GM19455 (cell line): ENCODE measurements at regions not wholly inside any gene's neighbourhood (a gene's known extent, or its start where the extent isn't known, plus 50 kb on each side); places are given as distances from the start of the nearest gene placed in this dataset.
"Not testable (repeated sequence)": the region's sequence is repeated elsewhere in the genome, so short reads cannot be mapped to it uniquely, and the experiment has no call there.

Source experiments
- ATAC-seq: cut with Tn5 transposase; IDR thresholded peaks from one replicate; pipeline ENCODE4 v1.9.1; 2021; ENCODE audit not compliant: unreplicated experiment

GRCh38 chr14:97771340-97772045, 974.3 kb downstream of the VRK1 start:
- no peak for ATAC-seq

GRCh38 chr14:97773598-97773997, 976.4 kb downstream of the VRK1 start:
- no peak for ATAC-seq

DNA sequence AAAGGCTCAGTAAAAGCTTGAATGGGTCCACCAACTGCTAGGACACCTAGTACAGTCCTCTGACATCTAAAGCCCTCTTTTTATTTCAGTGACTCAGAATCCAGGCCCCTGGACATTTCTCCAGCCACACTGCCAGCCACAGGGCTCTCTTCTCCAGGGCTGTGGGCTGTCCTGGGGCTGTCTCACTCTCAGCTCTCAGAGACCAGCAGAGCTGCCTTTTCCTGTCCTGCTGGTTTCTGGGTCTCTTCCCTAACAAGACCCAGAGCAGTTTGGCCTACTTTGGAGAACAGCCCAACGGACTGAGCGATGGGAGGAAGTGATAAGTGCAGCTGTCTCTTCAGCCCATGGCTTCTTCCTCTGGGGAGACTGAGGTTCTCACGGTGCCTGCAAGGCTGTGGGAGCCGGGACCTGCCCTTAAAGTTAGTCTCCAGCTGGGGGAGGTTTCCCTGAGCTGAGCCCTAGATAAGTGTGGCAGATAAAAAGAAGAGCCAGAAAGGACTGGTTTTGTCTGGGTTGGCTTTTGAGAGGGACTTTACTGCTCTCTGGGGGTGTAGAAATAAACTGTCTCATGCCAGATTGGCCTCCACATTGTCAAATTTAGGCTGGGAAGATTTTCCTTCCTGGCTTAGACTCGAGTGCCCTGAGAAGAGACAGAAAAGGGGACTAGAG, 979.8 kb downstream of the VRK1 start:
- no peak for ATAC-seq

DNA sequence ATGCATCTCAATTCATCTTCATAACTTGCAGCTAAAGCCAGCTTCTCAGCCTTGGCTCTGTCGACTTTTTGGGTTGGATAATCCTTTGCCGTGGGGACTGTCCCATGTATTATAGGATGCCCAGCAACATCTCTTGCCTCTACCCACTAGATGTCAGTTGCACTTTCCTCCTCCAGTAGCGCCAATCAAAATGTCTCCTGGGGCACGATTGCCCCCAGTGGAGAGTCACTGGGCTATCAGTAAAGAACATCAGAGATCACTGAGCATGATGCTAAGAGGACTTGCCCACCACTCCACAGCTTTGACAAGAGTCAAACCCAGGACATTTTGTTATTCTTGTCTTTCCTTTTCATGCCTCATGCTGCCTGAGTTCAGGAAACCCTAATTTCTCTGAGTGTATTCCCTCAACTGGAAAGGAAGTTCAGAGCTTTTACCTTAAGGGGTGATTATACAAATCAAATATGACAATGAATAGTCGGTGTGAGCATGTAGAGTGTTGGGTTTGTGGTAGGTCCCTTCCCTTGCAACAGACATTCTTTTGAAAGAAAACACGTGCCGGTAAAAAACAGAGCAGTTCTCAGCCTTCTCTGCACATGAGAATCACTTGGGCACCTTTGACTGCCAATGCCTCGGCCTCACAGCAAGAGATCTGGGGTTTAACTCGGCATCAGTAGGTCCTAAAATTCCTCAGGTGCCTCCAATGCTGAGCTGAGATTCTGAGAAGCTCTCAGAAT, 980.6 kb downstream of the VRK1 start:
- ATAC-seq = no peak

GRCh38 chr14:97779140-97779539, 982.0 kb downstream of the VRK1 start:
- ATAC-seq = no peak

GRCh38 chr14:97780804-97781203, 983.6 kb downstream of the VRK1 start:
- ATAC-seq = no peak

DNA sequence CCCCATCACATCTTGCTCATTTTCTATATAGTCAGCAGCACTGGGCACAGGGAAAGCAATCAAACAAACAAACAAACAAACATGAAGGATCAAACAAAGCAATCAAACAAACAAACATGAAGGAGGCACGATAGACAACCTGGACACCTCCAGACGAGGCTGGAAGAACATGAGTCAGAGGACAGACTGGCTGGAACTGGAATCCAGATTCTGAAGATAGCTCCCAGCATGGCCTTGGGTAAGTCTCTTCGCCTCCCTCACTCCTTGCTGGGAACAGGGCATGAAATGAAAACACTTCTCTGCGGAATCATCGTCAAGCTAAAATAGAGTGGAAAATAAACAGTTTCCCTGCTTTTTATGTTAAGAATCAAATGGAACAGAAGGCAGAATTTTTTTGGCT, 984.8 kb downstream of the VRK1 start:
- no peak for ATAC-seq

DNA sequence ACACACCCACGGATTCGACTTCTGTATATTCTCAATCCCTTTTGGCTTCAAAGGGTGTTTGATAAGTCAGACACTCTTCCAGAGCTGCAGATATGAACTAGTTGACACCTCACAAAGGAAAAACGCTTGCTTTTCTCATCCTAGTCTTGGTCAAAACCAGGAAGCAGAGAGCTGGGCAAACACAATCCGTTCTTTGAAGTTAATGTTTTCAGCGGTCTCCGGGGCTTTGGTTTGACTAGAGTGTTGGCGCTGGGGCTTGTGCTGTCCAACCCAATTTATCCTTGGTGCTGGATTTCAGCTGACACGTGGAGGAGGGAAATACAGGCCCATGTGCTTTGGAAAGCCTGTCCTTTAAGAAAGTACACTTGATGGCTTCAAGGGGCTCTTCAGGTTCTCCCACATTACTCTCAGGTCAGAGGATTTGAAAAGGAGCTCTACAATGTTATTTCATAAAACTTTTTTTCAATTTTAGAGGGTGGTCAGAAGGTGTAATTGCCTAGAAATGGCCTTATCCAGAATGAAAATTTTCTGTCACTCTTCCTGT, 985.8 kb downstream of the VRK1 start:
- ATAC-seq = no peak

- ATAC-seq = no peak
Observed at GRCh38 chr14:97785495-97785894, 988.3 kb downstream of the VRK1 start.

DNA sequence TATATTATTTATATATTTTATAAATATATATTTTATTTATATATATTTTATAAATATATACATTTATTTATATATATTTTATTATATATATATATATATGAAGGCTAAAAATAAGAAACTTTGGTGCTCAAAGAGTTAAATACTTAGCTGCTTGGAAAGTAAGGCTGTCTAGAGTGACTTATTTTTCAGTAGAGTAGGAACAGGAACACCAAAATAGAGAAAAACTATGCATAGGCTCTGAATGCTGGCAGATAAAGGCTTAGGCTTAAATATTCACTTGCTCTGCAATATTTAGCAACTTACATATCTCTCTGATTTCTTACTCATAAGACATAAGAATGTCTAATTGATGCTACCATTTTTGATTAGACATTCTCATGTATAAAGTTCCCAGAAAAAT, 991.2 kb downstream of the VRK1 start:
- ATAC-seq = no peak

DNA sequence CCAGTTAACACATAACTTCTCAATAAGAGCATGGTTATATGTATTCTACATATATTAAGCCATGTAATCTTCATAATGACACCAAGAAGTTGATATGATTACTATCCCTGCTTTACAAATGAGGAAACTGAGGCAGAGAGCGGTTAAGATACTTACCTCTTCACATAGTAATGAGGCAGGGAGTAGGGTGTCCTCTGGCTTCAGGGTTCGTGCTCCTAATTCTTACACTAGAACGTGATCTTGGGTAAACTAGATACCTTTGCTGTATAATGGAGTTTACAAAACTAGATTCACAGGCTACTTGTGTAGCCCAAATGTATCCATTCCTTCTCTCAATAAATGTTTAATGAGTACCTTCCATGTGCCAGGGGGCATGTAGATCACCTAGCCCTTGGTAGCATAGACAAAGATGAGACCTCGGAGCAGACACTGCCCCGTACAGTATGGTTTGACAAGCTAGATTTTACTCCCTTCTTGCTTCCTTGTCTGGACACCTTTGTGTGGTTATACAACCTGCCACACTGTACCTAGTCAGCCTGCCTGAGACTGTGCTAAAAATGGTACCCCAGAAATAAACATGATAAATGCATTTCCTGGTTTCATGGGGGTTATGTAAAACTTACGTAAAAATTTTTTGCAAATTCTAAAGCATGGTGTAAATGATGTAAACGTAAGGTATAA, 991.8 kb downstream of the VRK1 start:
- no peak for ATAC-seq

DNA sequence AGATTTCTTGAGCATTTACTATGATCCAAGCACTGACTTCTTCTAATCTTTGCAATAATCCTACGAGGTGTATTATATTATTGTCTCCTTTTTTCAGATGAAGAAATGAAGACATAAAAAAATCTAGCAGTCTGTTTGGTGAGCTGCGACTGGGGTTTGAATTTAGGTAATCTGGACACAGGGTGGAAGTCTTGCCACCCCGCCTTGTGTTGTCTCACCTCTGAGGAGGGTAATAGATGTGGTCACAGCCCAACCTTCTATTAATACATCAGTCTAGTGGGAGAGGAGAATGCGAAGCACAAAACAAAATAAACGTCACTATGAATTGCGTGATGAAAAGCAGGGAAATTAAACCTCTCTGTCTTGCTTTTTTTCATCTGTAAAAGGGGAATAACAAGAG, 993.9 kb downstream of the VRK1 start:
- no peak for ATAC-seq

- no peak for ATAC-seq
Observed at GRCh38 chr14:97791906-97792305, 994.7 kb downstream of the VRK1 start.

DNA sequence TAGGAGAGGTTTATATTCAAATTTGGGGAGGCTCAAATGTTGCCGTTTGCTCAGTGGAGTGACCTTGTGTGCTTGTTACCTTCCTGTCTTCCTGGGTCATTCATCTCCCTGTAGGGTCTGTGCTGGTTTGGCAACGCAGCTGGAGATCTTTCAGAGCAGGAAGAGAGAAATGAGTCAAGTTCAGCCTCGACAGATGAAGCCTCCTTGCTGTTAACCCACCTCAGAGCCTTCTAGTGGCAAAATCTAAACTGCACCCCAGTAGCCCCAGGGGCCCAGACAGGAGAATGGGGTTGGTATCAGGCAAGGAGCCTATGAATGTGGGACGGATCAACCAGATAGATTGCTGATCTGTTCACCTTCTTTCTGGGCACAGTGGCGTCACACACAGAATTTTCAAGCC, 999.3 kb downstream of the VRK1 start:
- no peak for ATAC-seq

DNA sequence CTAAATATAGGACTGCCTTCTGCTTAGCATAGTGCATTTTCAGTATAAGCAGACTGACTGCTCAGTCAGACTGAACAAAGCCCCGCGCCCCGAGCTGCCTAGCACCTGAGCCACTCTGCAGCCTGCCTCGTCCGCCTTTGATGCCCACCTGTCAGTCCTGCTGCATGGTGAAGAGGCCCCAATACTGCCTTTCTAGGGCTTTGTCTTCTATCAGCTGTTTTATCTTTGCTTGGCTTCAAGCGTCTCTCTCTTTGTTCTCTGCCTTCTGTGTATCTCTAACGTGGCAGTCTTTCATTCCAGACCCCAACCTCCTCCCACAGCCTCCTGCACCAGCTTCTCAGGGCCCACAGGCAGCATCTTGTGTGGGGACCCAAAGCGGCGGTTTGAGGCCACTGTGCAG, 1001.0 kb downstream of the VRK1 start:
- ATAC-seq = no peak

GRCh38 chr14:97802430-97803373, 1005.5 kb downstream of the VRK1 start:
- no peak for ATAC-seq

DNA sequence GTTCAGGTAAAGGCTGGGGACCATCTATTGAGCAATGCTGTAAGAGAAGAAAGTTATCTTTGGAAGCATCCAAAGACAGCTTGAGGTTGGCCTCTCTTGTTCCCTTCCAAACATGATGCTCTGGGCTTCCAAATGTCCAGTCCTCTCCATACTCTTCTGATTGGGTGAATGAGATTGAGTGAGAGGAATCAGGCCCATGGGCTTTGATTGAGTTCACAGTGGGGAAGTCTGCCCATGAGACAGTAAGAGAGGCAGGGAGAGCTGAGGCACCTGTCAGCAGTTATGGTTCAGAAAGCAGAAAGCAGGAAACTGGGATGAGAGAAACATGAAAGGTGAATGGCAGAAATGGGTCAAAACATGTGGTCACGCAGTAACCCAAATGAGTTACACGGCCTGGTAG, 1006.9 kb downstream of the VRK1 start:
- ATAC-seq = no peak

DNA sequence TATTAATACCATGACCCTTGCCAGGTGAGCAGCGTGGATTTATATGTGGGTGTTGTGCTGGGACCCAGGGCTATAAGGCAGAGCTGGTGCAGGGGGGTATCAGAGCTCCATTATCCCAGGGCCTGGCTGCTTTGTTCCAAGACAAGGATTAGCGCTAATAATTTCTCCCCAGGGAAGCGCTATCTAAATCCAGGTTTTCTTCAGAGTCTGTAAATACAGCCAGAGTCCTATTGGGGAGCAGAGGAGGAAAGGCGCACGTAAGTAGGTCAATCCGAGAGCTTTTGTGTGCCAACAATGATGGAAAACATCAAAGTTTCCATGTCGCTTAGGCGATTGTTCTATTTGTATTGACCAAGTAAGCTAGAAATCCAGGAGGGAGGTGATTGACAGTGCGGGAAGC, 1009.7 kb downstream of the VRK1 start:
- ATAC-seq = no peak

- ATAC-seq = not testable (repeated sequence)
Observed at GRCh38 chr14:97808541-97808940, 1011.4 kb downstream of the VRK1 start.

GRCh38 chr14:97813556-97813955, 1016.4 kb downstream of the VRK1 start:
- ATAC-seq = no peak
